Keratinocyte (primary cell): ENCODE measurements at regions not wholly inside any gene's neighbourhood (a gene's known extent, or its start where the extent isn't known, plus 50 kb on each side); places are given as distances from the start of the nearest gene placed in this dataset.

Experiments
- DNase-seq: peaks from one replicate; pipeline ENCODE4 v3.0.0-alpha.2; 2011; ENCODE audit warnings: low read depth, missing footprints, low spot score
- FAIRE-seq: peaks from 2 replicates; lab custom pipeline; 2011; peaks lifted over from hg19 to GRCh38; lab: Jason Lieb, UNC
- H2AFZ ChIP-seq: 2 replicates; pipeline ENCODE4 v1.6.0; 2012; ENCODE audit warnings: low read length, control low read depth, inconsistent platforms; ENCODE audit not compliant: control insufficient read depth
- H3K27ac ChIP-seq: 2 replicates; pipeline ENCODE4 v1.5.1; 2011; ENCODE audit warnings: low read length; ENCODE audit not compliant: control insufficient read depth, insufficient read depth
- H3K27me3 ChIP-seq: 3 replicates; pipeline ENCODE4 v1.6.0; 2011; ENCODE audit warnings: low read length; ENCODE audit not compliant: control insufficient read depth, insufficient read depth; ENCODE audit errors: extremely low read depth
- H3K36me3 ChIP-seq, 2 experiments: 2 replicates in 1 of 2; 3 replicates in 1 of 2; pipeline ENCODE4 v1.5.1; 2011; ENCODE audit warnings: low read length in 2 of 2, mild to moderate bottlenecking in 1 of 2; ENCODE audit not compliant: control insufficient read depth in 2 of 2, insufficient read depth in 2 of 2; ENCODE audit errors: extremely low read depth in 1 of 2
- H3K4me1 ChIP-seq: 3 replicates; pipeline ENCODE4 v1.5.1; 2011; ENCODE audit warnings: low read length; ENCODE audit not compliant: control insufficient read depth, insufficient read depth; ENCODE audit errors: extremely low read depth
- H3K4me2 ChIP-seq: 3 replicates; pipeline ENCODE4 v1.6.0; 2011; ENCODE audit warnings: low read depth, low read length; ENCODE audit not compliant: control insufficient read depth, insufficient read depth; ENCODE audit errors: extremely low read depth
- H3K4me3 ChIP-seq, 3 experiments: fragments of 200-600 bp in 1 of 3; sonication (generic) in 1 of 3; 2 replicates in 2 of 3; 3 replicates in 1 of 3; pipeline ENCODE4 v1.5.1; 2011 to 2016; ENCODE audit warnings: low read length in 3 of 3, mild to moderate bottlenecking in 3 of 3, control low read depth in 2 of 3, inconsistent platforms in 1 of 3, low read depth in 1 of 3, mixed read lengths in 1 of 3, mixed run types in 1 of 3, moderate library complexity in 1 of 3; ENCODE audit not compliant: control insufficient read depth in 2 of 3, insufficient read depth in 2 of 3; ENCODE audit errors: extremely low read depth in 1 of 3
- H3K79me2 ChIP-seq: 2 replicates; pipeline ENCODE4 v1.6.0; 2012; ENCODE audit warnings: low read length; ENCODE audit not compliant: control insufficient read depth, insufficient read depth
- H3K9ac ChIP-seq: 3 replicates; pipeline ENCODE4 v1.6.0; 2011; ENCODE audit warnings: low read length; ENCODE audit not compliant: control insufficient read depth, insufficient read depth; ENCODE audit errors: extremely low read depth
- H3K9me1 ChIP-seq: 3 replicates; pipeline ENCODE4 v1.6.0; 2011; ENCODE audit warnings: low read length; ENCODE audit not compliant: control insufficient read depth, insufficient read depth; ENCODE audit errors: extremely low read depth
- H3K9me3 ChIP-seq: 2 replicates; pipeline ENCODE4 v1.5.1; 2012; ENCODE audit warnings: low read depth, low read length; ENCODE audit not compliant: control insufficient read depth
- H4K20me1 ChIP-seq: 3 replicates; pipeline ENCODE4 v1.6.0; 2011; ENCODE audit warnings: low read length; ENCODE audit not compliant: control insufficient read depth, insufficient read depth; ENCODE audit errors: extremely low read depth
- CTCF ChIP-seq, 3 experiments: IDR thresholded peaks in 1 of 3; conservative IDR thresholded peaks in 1 of 3; optimal IDR thresholded peaks in 1 of 3; 2 replicates in 2 of 3; 3 replicates in 1 of 3; pipeline versions ENCODE3 to v1.5.1; 2011; ENCODE audit warnings: low read length in 3 of 3, mild to moderate bottlenecking in 3 of 3, moderate library complexity in 2 of 3, control low read depth in 1 of 3, inconsistent platforms in 1 of 3; ENCODE audit not compliant: insufficient read depth in 2 of 3; ENCODE audit errors: extremely low read depth in 1 of 3
- EZH2 ChIP-seq: IDR thresholded peaks from one replicate; pipeline ENCODE4 v1.6.1; 2012; ENCODE audit warnings: inconsistent platforms, mild to moderate bottlenecking, low read length, moderate library complexity
- dilution Hi-C: fragments of 300-500 bp; cut with MboI; formaldehyde crosslinking; loops from one replicate; pipeline ENCODE4 v1.7.0; 2020; ENCODE audit warnings: low sequenced_read_pairs; ENCODE audit not compliant: extremely low pct_ligation_motif_present

- Histone ChIP-seq H3K4me3 (no peak overlapping the region), H2AFZ (no peak overlapping the region), H3K4me1 (no peaks in the 10 kb centered on the region), H3K4me2 (no peak overlapping the region), H3K36me3 (no peaks in the 10 kb centered on the region), H3K27ac (no peak overlapping the region), H3K9ac (no peak overlapping the region), H3K79me2 (no peaks in the 10 kb centered on the region), H4K20me1 (no peaks in the 10 kb centered on the region), H3K27me3 (no peaks in the 10 kb centered on the region), H3K9me3 (no peaks in the 10 kb centered on the region), H3K9me1 (no peaks in the 10 kb centered on the region)
- dilution Hi-C loops, result no loop called here
- TF ChIP-seq CTCF (optimal IDR thresholded peaks at IDR 0.05 in 1 of 3, IDR thresholded peaks at IDR 0.05 in 1 of 3, conservative IDR thresholded peaks at IDR 0.05 in 1 of 3; ENCODE audit: extremely low read depth in 1 of 3, insufficient read depth in 2 of 3, low read length in 3 of 3) (peak; percentile 49 to 65 (median 50)), EZH2 (no peak)
- DNase-seq, result no peak
- no peak for FAIRE-seq
Observed at GRCh38 chr2:88307817-88308216, 137.7 kb downstream of the THNSL2 start.

DNA sequence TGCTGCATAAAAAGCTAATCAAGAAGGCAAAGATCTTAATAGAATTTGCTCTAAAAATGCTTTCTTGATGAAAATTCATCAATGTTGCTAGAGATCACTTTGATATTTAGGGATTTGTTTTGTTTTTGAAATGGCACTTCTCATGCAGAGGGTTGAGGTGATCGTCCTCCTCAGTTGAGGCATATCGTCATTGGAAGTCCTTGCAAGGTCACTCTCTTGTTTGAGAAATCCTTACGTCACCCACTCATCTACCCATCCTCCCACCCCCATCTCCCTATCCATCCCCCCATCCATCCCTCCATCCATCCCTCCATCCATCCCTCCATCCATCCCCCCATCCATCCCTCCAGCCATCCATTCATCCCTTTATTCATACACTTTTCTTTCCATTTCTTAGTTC is 133.7 kb downstream of the THNSL2 start:
- TF ChIP-seq EZH2 (no peak), CTCF (optimal IDR thresholded peaks at IDR 0.05 in 1 of 3, IDR thresholded peaks at IDR 0.05 in 1 of 3, conservative IDR thresholded peaks at IDR 0.05 in 1 of 3; ENCODE audit: extremely low read depth in 1 of 3, insufficient read depth in 2 of 3, low read length in 3 of 3) (no peak)
- no peak overlapping the region for H3K27ac ChIP-seq
- no peaks in the 10 kb centered on the region for H3K36me3 ChIP-seq
- no peaks in the 10 kb centered on the region for H3K9me1 ChIP-seq
- H3K9ac ChIP-seq, result no peak overlapping the region
- no peaks in the 10 kb centered on the region for H3K9me3 ChIP-seq
- H4K20me1 ChIP-seq, result no peaks in the 10 kb centered on the region
- H3K4me3 ChIP-seq, result no peak overlapping the region
- no peaks in the 10 kb centered on the region for H3K4me1 ChIP-seq
- dilution Hi-C loops, result no loop called here
- no peak overlapping the region for H3K4me2 ChIP-seq
- H3K27me3 ChIP-seq, result no peaks in the 10 kb centered on the region
- no peak overlapping the region for H2AFZ ChIP-seq
- H3K79me2 ChIP-seq, result no peaks in the 10 kb centered on the region
- DNase-seq (no peak), FAIRE-seq (no peak)
